GM21576 (cell line): ENCODE measurements at regions not wholly inside any gene's neighbourhood (a gene's known extent, or its start where the extent isn't known, plus 50 kb on each side); places are given as distances from the start of the nearest gene placed in this dataset.
"Not testable (repeated sequence)": the region's sequence is repeated elsewhere in the genome, so short reads cannot be mapped to it uniquely, and the experiment has no call there.

Experiments
- ATAC-seq: cut with Tn5 transposase; IDR thresholded peaks from one replicate; pipeline ENCODE4 v1.9.1; 2021; ENCODE audit warnings: mild to moderate bottlenecking, moderate library complexity; ENCODE audit not compliant: unreplicated experiment

GRCh38 chr1:214859647-214860046, 222.9 kb upstream of the KCNK2 start:
- no peak for ATAC-seq

DNA sequence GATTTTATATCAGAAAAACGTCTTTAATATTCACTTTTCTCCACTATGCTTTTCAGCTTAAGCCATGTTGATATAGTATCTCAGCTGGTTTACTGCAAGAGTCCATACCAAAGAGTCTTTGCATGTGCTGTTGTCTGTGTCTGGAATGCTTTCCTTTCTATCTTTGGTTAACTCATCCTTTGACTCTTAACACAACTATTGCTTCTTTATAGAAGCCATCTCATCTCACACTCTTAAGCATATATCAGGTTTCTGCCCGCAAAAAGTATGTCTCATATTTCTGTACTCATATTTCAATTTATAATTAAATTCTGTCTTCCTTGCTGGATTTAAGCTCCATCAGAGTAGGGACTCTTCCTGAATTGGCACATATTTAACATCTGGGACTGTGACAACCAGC, 220.9 kb upstream of the KCNK2 start:
- no peak for ATAC-seq

- no peak for ATAC-seq
Observed at GRCh38 chr1:214862421-214862820, 220.1 kb upstream of the KCNK2 start.

DNA sequence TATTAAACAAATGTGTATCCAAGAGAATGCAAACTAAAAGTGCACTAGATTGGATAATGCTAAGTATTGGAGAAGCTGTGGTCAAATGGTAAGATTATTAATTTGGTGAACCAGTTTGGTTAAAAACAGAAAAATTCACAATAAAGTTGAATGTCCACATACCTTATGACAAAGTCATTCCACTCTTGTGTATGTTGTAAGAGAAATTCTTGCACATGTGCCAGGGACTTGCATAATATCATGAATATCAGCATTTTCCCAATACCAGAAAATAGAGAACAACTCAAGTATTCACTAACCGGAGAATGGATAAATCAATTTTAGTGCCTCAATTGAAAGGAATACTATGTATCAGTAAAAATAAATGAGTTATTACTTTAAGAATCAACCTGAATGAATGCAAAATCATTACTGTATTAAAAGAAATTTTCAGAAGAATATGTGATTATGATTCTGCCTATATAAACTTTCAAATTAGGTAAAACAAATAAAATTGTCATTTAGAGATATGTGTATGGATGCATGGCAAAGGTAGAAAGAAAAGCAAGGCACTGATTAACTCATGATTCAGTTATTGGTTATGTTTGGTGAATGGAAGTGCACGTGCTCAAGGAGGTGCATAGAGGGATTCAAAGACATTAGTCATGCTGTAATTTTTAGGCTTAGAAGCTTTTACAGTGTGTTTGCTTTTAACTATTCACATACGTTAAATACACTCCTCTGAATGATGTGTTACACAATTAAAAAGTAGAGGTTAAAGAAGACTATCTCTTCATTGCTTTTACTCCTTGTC, 217.4 kb upstream of the KCNK2 start:
- no peak for ATAC-seq

DNA sequence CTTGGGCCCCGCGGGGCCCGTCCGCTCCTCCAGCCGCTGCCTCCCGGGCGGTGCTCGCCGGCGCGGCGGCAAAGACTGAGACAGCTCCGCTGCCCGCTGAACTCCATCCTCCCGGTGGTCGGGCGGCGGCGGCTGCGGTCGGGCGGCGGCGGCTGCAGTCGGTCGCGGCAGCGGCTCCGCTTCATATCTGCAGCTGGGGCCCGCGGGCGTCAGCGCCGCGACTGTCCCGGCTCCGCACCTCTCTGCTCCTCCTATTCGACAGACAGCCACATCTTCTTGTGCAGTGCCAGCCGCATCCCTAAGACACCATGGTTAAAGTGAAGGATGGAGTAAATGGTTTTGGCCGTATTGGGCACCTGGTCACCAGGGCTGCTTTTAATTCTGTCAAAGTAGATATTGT, 212.1 kb upstream of the KCNK2 start:
- not testable (repeated sequence) for ATAC-seq

- ATAC-seq: no peak
Observed at GRCh38 chr1:214880956-214881355, 201.6 kb upstream of the KCNK2 start.

- ATAC-seq: no peak
Observed at GRCh38 chr1:214882616-214883015, 199.9 kb upstream of the KCNK2 start.

DNA sequence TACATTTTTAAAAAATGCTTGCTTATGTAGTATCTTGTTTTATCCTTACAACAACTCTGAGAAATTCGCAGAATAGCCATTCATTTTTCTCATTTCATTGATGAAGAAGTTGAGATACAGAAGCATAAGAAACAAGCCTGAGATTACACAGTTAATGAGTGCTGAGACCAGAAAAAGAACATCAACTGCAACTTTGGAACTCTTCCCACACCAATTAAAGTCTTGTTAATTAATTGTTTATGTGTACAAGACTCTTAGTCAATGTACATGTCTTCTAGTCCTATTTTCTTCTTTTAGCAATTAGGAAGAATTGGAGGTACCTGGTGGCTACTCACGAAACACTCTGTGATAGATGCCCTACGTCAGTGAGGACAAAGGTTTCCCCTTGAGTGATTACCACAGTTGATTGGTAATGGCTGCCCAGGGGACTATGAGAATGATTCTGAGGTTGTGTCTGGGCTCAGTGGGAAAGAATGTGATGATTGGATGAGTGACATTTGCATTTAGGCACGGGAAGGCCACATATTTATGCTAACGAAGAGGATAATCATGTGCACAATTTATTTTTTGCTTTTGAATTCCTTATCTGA, 187.4 kb upstream of the KCNK2 start:
- no peak for ATAC-seq

DNA sequence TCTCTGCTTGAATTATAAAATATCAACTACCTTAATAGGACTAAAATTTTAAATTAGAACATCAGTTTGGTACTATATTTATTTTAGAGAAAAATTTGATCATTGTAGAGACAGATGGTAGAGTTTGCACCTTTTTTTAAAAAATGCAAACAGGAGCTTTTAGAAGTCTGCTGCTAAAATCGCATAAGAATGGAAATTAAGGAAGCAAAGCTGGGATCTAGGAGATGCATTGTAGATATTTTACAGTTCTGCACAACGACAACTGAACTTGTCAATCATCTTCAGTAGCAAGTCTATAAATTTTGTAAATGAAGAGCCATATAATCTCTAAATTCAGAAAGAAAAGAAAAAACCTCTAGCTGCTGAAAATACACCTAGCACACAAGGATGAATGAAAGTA, 185.6 kb upstream of the KCNK2 start:
- no peak for ATAC-seq

- no peak for ATAC-seq
Observed at GRCh38 chr1:214897581-214897980, 185.0 kb upstream of the KCNK2 start.

DNA sequence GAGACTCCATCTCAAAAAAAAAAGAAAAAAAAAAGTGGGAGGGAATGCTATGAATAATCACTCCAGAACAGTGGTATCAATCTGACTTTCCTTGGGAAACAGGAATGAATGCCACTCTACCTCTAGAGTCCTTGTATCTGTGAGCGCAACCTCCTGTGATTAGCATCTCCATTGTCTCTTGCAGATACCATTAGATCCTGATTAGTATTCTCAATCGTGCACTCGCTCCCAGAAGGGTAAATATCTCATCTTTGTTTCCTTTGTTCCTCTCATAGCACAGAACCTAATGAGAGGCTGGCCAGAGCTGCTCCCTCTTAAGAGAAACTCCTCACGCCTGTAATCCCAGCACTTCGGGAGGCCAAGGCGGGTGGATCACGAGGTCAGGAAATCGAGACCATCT, 184.4 kb upstream of the KCNK2 start:
- ATAC-seq: no peak

DNA sequence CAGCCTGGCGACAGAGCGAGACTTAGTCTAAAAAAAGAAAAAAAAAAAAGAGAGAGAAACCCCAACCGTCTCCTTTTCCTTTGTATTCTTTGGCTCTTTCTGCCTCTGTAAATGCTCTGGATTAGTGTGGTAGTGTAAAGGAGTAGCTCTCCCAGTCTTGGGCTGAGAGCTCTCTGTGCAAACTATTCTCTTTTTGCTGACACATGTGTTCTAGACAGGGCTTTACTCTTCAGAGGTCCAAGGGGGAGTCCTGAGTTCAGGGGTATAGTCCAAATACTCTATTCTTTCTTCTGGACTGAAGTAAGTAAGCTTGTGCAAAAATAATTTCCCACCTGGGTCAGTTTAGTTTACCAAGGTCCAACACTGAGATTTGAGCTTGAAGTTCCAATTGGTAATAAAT, 183.8 kb upstream of the KCNK2 start:
- ATAC-seq: no peak

DNA sequence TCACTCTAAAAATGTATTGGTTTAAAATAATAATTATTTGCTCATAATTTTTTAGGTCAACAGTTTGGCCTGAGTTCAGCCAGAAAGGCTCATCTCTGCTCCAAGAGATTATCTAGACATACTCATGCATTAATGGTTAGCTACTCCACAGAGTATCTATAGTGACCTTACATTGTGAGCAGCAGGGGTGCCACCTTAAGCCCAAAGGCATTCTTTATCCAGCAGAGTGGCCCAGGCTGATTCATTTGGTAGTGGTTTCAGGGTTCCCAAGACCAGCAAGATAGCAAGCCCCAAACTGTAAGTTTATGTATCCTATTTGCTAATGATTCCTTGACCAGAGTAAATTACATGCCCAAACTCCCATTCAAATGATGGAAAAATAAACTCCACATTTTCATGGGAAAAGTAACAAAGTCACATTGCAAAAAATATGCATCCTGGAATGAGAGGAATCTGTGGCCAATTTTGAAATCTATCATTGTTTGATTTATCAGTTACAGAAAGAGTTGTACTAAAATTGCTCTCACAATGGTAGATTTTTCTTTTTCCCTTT, 182.6 kb upstream of the KCNK2 start:
- no peak for ATAC-seq

- ATAC-seq: no peak
Observed at GRCh38 chr1:214900590-214900989, 181.9 kb upstream of the KCNK2 start.

GRCh38 chr1:214901718-214902117, 180.8 kb upstream of the KCNK2 start:
- no peak for ATAC-seq

DNA sequence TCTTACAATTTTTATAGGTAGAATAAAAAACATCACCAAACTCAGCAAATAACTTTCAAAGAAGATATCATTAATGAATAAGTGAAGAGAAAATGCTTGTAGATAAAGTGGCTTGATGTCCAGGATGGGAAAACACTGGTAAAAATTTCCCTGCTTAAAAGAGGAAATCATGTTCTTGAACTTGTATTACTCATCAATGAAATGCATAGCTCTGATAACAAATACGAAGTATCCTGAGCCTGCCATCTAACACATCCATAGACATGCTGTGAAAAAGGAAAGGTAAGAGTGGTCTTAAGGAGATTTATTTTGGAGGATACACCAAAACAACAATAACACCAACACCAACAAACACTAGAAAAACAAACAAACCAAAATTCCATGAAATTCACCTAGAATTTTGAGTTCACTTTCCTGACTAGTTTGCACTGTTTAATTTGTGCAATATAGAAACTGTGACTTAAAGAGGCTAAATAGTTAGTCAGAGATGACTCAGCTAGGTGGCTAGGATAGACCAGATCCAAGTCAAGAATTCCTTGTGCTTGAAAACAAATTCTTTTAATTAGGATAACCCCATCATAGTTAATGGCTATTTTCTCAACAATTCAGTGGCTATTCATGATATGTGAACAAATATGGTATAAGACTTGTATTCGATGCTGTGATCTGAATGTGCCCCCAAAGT, 179.8 kb upstream of the KCNK2 start:
- ATAC-seq: no peak

GRCh38 chr1:214912127-214912526, 170.4 kb upstream of the KCNK2 start:
- ATAC-seq: no peak

DNA sequence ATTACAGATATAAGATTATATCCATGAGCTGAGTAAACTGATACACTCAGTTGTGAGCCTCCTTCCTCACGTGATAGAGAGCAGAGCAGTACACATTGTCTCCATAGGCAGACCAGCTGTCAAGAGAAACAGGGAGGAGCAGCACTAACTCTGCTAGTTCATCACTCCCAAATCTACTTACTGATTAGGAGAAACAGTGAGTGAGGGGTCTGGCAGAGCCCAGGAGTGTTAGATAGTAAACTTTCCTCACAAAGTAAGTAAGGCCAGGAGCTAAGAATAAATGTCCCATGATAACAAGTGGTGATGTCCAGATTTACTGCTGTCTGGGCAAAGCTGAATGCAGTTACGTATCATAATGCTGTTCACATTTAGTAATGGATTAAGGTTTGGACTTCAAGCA, 168.6 kb upstream of the KCNK2 start:
- no peak for ATAC-seq

DNA sequence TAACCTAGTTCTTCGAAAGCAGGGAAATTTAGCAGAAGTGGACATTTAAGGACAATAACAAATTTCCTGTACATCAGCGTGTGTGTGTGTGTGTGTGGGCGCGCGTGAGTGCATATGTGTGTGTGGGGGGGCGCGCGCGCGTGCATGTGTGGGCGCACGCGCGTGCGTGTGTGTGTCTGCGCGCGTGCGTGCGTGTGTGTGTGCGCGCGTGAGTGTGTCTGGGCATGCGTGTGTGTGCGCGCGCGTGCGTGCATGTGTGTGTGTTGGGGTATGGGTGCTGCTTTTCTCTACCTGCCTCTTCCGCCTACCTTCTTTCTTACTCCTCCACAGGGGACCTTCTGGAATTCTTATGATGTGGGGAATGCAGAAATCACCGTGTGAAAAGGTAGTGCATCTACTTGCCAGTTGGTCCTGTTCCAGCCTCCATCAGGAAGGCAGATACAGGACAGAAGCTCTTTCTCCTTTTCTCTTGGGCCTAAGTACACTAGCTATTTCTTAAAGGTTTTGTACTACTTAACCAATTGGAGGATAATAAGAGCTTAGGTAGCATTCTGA, 165.4 kb upstream of the KCNK2 start:
- no peak for ATAC-seq

DNA sequence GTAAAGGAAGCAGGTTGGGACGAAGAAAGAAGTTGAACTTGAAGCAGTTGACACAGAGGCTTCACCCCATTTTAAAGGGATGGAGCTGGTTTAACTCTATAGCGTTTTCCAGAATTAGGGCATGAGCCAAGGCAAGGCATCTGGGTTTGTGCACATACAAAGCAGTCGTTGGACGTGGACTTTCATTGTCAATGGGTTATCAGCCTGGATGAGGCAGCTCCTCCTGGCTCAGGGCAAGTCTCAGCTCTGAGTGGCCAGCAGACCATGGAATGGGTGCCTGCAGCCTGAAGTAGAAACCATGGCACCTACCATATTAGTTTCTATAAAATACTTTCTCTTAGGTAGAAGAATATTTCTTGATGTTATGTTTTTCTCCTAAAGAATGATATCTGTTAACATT, 163.8 kb upstream of the KCNK2 start:
- no peak for ATAC-seq

- ATAC-seq: no peak
Observed at GRCh38 chr1:214920337-214920736, 162.2 kb upstream of the KCNK2 start.
